Smooth muscle cell of the brain vasculature (primary cell): ENCODE measurements at regions not wholly inside any gene's neighbourhood (a gene's known extent, or its start where the extent isn't known, plus 50 kb on each side); places are given as distances from the start of the nearest gene placed in this dataset.
"Not testable (repeated sequence)": the region's sequence is repeated elsewhere in the genome, so short reads cannot be mapped to it uniquely, and the experiment has no call there.

Source experiments
- DNase-seq: peaks from one replicate; pipeline ENCODE4 v3.0.0-alpha.2; 2012; ENCODE audit warnings: low read depth, low spot score

DNA sequence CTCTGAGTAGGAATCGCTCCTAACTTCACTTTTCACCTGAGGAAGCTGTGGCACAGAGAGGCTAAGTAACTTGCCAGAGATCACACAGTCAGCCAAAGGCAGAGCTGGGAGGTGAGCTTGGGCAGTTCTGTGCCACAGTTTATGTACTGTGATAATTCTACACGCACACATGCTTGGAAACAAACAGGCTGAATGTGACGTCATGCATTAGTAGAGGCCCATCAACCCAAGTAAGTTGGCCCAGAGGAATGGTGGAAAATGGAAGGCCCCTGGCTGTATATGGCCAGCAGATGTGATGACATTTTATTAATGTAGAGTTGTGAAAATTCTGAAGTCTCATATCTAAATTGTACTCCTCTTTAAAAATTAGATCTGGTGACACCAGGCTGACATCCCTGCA, 394.0 kb downstream of the MIAT start:
- DNase-seq = no peak

DNA sequence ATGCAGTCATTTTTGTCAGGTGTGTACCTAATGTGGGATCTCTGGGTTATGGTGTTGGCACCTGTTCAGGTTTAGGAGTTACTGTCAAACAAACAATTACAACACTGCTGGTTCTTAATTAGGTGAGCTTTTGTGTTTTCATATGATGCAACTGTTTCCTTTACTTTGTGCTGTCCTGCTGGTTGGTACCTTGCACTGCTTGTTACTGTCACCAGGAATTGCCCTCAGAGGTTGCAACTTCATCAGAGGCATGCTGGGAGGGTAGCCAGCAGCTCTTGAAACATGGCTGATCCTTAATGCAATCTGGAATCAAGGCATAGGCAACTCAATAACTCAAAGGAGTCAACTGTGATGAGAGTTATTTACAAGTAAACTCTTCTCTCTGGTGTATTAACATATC, 400.3 kb downstream of the MIAT start:
- no peak for DNase-seq

DNA sequence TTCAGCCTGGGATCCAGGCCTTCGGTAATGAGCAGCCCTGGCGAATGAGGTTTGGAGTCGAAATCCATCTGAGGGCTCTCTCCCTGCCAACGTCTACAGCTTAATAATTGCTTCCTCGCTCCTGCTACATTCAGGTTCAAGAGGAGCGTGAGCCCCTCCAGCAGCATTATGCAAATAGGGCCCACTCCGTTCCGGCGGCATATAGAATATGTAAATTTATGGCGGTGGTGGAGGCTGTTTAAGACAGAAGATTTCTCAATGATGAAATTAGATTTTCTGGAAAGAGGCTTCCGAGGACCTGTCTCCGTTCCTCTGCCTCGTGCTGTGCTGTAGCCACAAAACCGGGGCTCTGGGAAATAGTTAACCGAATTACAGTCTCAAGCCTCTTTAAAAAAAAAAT, 402.8 kb downstream of the MIAT start:
- no peak for DNase-seq

DNA sequence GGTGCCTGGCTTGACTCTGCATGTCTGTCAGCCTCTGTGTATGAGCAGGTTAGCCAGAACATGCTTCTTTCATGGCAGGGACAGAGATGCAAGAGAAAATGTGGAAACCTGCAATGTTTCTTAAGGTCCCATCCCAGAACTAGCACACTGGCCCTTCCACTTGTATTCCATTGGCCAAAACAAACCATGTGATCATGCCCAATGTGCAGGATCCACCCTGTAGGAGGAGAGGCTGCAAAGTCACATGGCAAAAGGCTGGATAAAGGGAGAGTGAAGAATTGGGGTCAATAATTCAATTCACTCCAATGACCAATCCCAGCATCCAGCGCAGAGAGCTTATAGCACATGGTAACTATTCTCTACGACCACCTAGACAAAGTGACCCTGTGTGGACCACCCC, 405.5 kb downstream of the MIAT start:
- no peak for DNase-seq

DNA sequence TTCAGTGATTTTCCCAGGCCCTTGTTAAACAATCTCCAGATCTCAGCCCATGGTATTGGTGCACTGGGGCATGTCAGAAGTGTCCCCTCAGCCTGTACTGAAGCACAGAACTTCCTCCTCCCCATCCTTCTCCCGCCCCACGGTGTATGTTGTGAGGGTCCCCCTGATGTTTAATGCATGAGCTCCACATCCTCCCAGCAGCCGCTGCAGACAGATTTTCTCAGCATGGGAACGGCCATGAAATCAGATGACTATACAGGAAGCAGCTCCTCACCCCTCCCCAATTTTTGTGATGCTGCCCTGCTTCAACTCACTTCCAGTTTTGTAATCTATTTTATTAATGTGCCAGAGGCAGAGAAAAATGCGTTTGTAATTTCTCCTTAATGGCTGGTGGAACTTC, 406.0 kb downstream of the MIAT start:
- DNase-seq = no peak

DNA sequence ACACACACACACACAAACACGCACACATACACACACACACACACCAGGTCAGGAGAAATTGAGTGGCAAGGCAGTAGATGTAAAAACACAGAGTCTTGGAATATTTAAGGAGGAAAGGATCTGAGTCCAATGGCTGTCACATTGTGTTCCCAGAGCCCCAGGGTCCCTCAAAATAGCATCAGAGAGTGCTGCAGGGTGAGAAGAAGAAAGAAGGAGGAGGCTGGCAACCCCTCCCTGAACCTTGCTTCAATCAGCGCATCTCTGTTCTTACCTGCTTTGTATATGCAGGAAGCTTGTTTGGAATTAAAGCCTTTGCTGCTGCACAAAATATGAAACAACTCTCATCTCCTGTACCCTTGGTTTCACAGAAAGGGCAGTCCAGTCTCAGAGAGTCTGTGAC, 406.5 kb downstream of the MIAT start:
- DNase-seq = no peak

DNA sequence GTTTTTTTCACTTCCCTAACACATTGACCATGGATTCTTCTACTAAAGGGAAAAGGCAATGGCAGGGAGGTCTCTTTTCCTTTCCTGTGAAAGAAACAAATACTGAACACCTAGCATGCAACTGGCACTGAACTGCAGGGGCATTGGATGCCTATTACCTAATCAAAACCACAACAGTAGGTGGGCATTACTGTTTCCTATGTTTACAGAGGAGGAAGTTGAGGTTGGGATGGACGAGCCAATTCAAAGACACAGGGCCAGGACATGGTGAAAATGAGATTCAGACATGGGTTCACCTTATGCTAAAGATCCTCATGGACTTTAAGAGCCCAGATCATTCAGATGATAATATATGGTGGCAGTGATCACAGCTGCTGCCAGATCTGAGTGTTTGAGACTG, 407.0 kb downstream of the MIAT start:
- DNase-seq = no peak

DNA sequence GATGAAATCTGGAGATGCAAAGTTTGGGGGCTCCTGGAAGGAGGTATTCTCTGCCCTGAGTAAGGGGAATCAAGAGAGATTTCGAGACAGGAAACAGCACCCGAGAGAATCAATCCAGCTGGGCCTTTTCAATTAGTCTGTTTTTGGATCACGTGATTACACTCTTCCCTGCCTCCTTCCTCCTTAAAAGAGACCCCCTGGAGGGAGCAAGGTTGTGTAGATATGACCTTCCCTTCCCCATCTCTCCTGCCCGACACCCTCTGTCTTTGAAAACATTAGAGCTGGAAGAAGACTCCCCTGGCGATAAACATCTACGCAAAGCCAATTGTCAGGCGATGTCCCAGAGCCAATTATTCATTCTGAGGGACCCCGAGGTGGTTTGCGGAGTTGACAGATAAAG, 407.9 kb downstream of the MIAT start:
- no peak for DNase-seq

DNA sequence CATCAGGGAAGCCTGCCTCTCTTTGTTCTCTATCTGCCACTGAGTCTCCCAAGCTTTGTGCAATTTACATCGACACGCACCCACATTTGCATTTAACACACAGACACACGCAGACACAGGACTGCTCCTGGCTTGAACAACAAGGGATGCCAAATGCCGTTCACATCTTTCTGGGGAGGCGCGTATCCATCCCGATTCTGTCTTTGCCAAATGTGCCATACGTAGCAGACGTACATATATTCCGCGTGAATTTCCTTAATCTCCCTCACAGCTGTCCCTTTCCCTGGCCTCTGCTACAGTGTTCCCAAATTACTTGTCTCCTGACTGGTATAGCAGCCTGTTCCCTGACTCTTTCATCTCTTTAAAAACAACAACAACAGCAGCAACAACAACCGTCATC, 409.5 kb downstream of the MIAT start:
- DNase-seq = no peak

DNA sequence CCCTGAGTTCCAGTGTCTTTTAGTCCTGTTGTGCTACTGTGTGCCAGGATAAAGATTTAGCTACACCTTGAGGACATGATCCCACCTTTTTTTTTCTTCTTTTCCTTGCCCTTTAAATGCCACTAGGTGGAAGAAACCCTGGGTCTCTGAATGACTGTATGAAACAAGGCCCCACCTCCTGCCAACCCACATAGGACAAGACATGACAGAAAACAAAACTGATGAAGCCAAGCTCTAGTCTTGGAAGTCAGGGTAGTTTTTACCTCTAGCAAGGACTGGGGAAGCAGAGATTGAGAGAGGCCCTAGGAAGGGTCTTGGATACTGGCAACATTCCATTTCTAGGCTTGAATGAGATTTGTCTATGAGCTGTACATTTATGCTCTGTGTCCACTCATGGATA, 410.7 kb downstream of the MIAT start:
- DNase-seq = no peak

DNA sequence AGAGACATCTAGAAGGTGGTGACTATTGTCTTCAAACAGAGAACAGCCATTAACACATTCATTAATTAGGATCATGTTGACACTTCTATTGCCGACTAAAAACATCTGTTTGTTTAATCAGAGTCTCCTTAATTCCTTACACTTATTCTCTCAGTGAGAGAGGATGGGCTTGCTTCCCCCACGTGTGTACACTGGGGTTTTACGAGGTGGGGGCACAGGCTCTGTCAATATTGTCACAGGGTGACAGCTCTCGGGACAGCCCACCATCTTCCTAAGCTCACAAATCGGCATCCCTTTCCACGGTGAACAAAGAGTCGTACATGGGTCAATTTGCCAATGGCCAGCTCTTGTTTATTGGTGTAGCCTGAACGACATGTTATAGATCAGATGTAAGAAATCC, 413.2 kb downstream of the MIAT start:
- no peak for DNase-seq

DNA sequence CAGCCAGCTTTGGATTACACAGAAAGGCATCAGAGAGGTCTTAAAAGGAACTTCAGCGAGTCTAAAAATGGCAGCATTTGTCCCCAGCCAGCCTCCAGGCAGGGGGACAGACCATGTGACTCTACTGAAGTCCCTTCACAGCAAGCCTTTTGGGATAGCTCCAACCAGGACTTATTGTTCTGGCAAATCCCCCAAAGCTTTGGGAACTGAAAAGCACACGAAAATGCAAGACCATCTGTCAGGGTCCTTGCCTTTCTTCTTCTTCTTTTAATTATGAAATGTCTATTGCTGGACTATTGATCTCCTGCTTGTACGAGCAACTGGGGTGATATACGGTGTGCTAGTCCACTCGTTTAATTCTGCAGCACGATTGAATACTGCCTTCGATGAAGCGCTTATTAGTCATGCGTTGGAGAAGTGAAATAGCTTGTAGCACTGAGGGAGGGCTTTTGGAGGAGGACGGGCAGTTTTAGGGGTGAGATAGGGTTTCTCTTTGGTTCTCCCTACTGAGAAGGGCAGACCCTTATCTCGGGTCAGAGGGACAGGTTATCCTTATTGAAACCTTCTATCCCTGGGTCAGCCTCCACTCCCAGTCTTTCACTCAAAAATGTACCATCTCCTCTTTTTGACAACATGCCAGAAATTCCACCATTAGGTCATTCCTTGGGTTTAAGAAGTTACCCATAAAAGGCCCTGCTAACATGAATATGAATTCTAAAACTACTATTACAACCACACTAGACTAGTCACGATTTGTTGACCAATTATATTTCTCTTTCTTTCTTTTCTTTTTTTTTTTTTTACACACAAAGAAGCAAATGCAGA, 416.4 kb downstream of the MIAT start:
- no peak for DNase-seq

DNA sequence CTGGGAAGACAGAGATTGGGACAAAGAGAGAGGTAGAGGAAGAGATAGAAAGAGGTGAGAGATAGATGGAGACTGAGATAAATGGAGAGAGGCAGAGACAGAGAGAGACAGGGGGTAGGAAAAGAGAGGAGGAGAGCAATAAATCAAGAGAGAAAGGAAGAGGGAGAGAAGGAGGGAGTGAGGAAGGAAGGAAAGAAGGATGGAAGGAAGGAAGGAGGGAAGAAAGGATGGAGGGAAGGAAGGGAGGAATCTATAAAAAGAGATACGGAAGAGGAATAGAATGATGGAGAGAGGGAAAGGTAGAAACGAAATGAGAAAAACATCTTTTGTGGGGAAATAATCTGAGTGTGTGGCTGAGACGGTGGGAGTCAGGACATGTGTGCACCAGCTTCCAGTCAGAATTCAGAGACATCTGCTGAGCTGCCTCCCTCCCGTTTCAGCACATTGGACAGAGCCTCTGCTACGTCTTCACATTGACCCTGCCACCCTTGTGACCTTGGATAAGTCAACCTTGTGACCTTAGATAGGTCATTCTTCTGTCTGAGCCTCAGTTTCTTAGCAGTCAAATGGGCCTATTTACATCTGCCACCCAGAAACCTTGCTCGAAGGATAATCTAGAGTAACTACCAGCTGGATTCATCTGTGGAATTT, 417.8 kb downstream of the MIAT start:
- DNase-seq = no peak

DNA sequence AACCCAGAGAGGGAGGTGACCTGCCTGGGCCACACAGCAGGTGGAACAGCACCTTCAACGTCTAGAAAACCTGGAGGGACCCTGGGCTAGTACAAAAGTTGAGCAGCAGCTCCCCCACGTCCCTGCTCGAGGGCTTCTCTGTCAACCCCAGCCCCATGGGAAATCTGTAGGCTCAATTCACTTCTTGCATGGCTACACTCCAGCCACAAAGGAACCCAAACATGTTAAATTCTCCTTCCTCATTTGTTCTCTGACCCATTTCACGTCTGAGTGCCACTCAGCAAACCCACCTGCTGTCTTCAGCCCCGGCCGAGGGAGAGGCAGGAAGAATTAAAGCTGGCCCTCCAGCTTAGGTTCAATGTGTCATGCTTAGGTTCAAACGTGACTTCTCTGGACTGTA, 418.5 kb downstream of the MIAT start:
- DNase-seq = no peak

DNA sequence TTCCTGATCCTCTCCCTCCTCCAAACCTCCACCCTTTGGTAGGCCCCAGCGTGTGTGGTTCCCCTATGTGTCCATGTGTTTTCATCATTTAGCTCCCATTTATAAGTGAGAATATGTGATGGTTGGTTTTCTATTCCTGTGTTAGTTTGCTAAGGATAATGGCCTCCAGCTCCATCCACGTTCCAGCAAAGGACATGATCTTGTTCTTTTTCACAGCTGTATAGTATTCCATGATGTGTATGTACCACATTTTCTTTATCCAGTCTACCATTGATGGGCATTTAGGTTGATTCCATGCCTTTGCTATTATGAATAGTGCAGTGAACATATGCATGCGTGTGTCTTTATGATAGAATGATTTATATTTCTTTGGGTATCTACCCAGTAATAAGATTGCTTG, 420.7 kb downstream of the MIAT start:
- DNase-seq = not testable (repeated sequence)

DNA sequence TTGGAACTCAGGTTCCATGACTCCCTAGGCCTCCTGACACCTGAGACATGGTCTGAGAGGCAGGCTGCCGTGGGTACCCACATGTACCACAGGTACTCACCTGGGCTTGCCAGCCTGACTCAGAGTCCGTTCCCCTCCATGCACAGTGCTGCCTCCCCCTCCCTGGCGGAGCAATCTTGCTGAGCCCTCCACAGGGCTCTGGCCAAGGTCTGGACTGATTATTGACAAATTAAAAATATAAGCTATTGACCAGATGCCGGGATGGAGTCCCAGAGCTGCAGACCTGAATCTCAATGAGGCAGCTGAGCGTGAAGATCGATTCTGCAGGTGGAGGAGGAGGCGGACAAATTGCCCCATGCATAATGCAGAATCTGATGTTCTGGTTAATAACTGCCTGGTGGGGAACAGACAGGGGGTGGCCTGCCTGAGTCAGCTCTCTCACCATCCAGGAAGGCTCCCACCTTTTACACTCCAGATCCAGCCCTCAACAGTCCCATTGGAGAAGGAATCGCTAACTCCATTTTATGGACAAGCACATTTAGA, 422.7 kb downstream of the MIAT start:
- DNase-seq = no peak

DNA sequence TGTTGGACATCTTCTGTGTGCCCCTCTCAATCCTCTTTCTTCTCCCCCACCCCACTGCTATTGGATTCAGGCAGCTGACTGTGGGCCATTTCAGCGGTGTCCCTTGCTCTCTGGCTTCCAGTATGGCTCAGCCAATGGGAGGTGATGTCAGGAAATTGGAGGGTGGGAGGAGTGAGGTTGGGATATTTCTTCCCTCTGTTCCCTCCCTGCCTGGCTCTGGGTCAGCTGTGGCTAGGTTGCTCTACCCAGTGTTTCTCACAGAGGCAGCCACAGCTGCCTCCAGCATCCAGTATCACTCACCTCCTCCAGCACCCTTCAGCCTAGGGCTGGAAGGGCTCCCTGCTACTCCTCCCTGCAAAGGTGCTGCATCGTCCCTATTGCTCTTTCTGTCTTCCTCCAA, 423.5 kb downstream of the MIAT start:
- DNase-seq = no peak

DNA sequence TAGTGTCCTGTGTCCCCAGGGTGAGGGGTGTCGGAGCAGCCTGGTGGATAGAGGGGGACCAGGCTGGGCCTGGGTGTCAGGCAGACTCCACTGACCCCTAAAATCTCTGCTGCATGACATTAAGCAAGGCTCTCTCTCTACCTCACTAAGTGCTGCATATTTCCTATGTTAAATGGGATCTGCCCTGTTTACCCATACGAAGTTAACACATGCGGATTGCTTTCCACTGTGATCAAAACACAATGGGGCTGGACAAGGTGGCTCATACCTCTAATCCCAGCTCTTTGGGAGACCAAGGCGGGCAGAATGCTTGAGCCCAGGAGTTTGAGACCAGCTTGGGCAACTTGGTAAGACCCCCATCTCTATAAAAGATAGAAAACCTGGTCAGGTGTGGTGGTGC, 426.2 kb downstream of the MIAT start:
- no peak for DNase-seq

DNA sequence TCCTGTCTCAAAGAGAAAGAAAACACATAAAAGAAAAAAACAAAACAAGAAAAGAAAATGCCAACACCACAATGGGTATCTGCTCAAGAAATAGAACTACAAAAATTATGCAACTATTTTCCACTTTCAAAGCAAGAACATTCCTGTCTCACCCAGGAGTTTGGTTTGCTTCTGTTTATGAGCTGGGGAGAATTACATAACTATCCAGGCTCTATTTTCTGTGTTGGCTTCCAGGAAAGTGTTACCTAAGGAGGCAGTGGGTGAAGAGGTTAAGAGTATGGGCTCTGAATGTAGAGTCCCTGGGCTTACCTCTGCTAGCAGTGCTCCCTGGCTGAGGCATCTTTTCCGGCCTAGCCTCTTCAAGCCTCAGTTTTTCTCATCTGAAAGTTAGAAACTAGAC, 426.7 kb downstream of the MIAT start:
- no peak for DNase-seq

DNA sequence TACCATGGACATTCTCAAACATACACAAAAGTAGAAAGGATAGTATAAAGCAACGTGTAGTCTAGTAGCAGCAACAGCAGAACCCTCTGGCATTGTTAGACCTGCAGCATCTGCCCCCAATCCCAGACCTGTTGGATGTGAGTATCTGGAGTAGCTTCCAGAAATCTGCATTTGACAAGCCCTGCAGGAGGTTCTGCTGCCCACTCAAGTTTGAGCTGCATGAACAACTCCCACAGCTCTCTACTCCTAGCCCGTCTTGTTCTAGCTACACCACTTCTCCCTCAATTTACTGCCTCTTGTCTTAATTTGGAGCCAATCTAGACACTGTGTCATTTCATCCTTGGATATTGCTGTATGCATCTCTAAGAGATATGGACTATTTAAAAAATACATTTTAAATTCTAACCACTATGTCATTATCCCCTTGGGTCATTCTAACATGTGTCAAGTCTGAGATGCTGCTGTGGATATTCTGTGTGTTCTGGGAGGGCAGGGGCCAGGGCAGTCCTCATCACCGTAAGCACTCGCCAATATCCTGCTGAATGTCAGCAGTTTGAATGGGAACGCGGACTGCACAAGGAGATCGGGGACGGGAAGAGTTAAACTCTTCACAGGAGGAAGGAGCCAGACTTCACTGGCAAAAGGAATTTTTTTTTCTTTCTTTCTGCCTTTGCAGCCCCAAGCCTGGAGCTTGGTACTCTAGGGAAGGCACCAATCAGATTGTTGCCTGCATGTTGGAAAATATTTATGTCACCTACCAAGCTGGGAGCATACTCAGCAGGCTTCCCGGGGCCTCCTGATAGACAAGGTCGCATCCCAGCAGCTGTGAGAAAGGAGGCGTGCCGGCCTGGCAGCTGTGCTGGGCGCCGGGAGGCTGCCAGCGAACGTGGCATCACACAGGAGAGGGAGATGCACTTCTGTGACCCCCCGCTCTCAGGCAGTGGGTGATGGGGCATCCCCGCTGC, 429.0 kb downstream of the MIAT start:
- no peak for DNase-seq

DNA sequence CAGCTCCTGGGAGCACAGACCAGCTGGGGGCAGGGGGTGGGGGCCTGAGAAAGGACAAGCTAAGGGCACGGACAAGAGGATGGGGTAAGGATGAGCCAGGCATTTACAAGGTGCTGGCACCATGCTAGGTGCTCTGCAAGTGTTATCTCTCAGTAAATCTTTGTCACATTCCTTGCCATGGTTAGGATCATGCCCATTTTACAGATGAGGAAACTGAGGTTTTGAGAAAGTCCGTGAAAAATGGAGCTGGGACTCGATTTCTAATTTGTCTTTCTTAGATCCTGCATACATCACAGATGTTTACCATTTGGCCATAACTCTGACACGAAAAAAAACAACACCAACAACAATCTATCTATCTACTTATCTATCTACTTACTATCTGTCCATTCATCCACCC, 429.7 kb downstream of the MIAT start:
- DNase-seq = no peak

DNA sequence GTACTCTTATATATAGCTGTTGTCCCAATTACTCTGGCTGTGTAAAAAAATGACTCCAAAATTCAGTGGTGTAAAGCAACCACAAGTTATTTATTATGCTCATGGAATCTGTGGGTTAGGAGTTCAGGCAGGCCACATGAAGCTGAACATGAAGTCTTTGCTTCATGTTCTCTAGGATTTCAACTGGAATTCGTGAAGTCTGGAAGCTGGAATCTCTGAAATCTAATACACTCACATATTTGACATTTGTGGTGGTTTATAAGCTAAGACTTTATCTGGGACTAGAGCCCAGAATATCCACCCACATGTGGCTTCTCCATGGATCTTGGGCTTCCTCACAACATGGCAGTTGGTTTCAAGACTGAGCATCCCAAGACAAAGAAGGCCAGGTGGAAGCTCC, 430.6 kb downstream of the MIAT start:
- DNase-seq = no peak
